Neural cell (in vitro differentiated cells): ENCODE measurements at regions not wholly inside any gene's neighbourhood (a gene's known extent, or its start where the extent isn't known, plus 50 kb on each side); places are given as distances from the start of the nearest gene placed in this dataset.

Experiments
- H2AFZ ChIP-seq: fragments of 200-600, 300-800 bp; sonication (generic), shearing (Covaris generic); 2 replicates; pipeline ENCODE4 v1.6.0; 2014; ENCODE audit warnings: low read depth, mild to moderate bottlenecking, antibody characterized with exemption, low read length, moderate library complexity
- H3F3A ChIP-seq: fragments of 200-600 bp; shearing (Covaris generic); 2 replicates; pipeline ENCODE4 v1.6.1; 2016; ENCODE audit warnings: mild to moderate bottlenecking, moderate library complexity, mixed read lengths, antibody characterized with exemption, low read length; ENCODE audit not compliant: insufficient read depth, poor library complexity, severe bottlenecking
- H3K27ac ChIP-seq: fragments of 200-600, 300-800 bp; sonication (generic), shearing (Covaris generic); 2 replicates; pipeline ENCODE4 v1.5.1; 2014; ENCODE audit warnings: mild to moderate bottlenecking, low read length, moderate library complexity
- H3K27me3 ChIP-seq: fragments of 300-800, 200-600 bp; sonication (generic), shearing (Covaris generic); 2 replicates; pipeline ENCODE4 v1.6.0; 2014; ENCODE audit warnings: mild to moderate bottlenecking, low read depth, low read length, moderate library complexity; ENCODE audit not compliant: insufficient read depth
- H3K36me3 ChIP-seq: fragments of 300-800, 200-600 bp; sonication (generic), shearing (Covaris generic); 2 replicates; pipeline ENCODE4 v1.5.1; 2014; ENCODE audit warnings: mild to moderate bottlenecking, antibody characterized with exemption, low read length, moderate library complexity; ENCODE audit not compliant: insufficient read depth
- H3K4me2 ChIP-seq: fragments of 300-800, 200-600 bp; sonication (generic), shearing (Covaris generic); 2 replicates; pipeline ENCODE4 v1.6.0; 2014; ENCODE audit warnings: mild to moderate bottlenecking, low read length
- H3K4me3 ChIP-seq: fragments of 300-800, 200-600 bp; sonication (generic), shearing (Covaris generic); 2 replicates; pipeline ENCODE4 v1.5.1; 2014; ENCODE audit warnings: mild to moderate bottlenecking, low read length, moderate library complexity
- H3K79me2 ChIP-seq: fragments of 200-600 bp; shearing (Covaris generic); replicated peaks from 2 replicates; pipeline ENCODE4 v1.6.0; 2014; ENCODE audit warnings: mild to moderate bottlenecking, low read length, moderate library complexity; ENCODE audit not compliant: insufficient read depth
- H3K9ac ChIP-seq: fragments of 300-800, 200-600 bp; sonication (generic), shearing (Covaris generic); 2 replicates; pipeline ENCODE4 v1.6.1; 2016; ENCODE audit warnings: mild to moderate bottlenecking, low read length, mixed read lengths
- H3K9me2 ChIP-seq: fragments of 200-600 bp; shearing (Covaris generic); 2 replicates; pipeline ENCODE4 v1.6.1; 2016; ENCODE audit warnings: mild to moderate bottlenecking, low read length, mixed read lengths; ENCODE audit not compliant: insufficient read depth
- H3K9me3 ChIP-seq: fragments of 200-600, 300-800 bp; sonication (generic), shearing (Covaris generic); 2 replicates; pipeline ENCODE4 v1.6.1; 2016; ENCODE audit warnings: mild to moderate bottlenecking, mixed run types, low read length, moderate library complexity, mixed read lengths
- H4K20me1 ChIP-seq: fragments of 200-600 bp; shearing (Covaris generic); 2 replicates; pipeline ENCODE4 v1.6.1; 2016; ENCODE audit warnings: mild to moderate bottlenecking, mixed run types; ENCODE audit not compliant: insufficient read depth
- CTCF ChIP-seq: fragments of 450-650 bp; IDR thresholded peaks from 2 replicates; pipeline ENCODE4 v1.5.1; 2014; ENCODE audit warnings: antibody characterized with exemption, mild to moderate bottlenecking, moderate library complexity; ENCODE audit not compliant: poor library complexity, severe bottlenecking
- EP300 ChIP-seq: fragments of 450-650 bp; conservative IDR thresholded peaks from 2 replicates; pipeline ENCODE4 v1.6.1; 2014; ENCODE audit warnings: antibody characterized with exemption, mild to moderate bottlenecking, moderate library complexity; ENCODE audit not compliant: poor library complexity, severe bottlenecking
- EZH2 ChIP-seq: fragments of 200-600, 300-800 bp; shearing (Covaris generic), sonication (generic); IDR thresholded peaks from 2 replicates; pipeline ENCODE4 v1.6.1; 2014; ENCODE audit warnings: antibody characterized with exemption, low read length, borderline replicate concordance, mild to moderate bottlenecking; ENCODE audit not compliant: insufficient read depth, poor library complexity, severe bottlenecking
- MXI1 ChIP-seq: fragments of 450-650 bp; conservative IDR thresholded peaks from 2 replicates; pipeline ENCODE4 v1.6.1; 2014; ENCODE audit warnings: antibody characterized with exemption, mild to moderate bottlenecking; ENCODE audit not compliant: poor library complexity, severe bottlenecking
- POLR2AphosphoS5 ChIP-seq: IDR thresholded peaks from 2 replicates; pipeline ENCODE4 v1.6.1; 2012
- RAD21 ChIP-seq: fragments of 450-650 bp; conservative IDR thresholded peaks from 2 replicates; pipeline ENCODE4 v1.6.1; 2014; ENCODE audit warnings: antibody characterized with exemption, mild to moderate bottlenecking, moderate library complexity
- REST ChIP-seq: IDR thresholded peaks from 2 replicates; pipeline ENCODE4 v1.6.1; 2012; ENCODE audit warnings: borderline replicate concordance
- SMC3 ChIP-seq: fragments of 450-650 bp; conservative IDR thresholded peaks from 2 replicates; pipeline ENCODE4 v1.6.1; 2014; ENCODE audit warnings: antibody characterized with exemption, mild to moderate bottlenecking, moderate library complexity; ENCODE audit not compliant: poor library complexity
- TAF1 ChIP-seq: IDR thresholded peaks from 2 replicates; pipeline ENCODE4 v1.6.1; 2012; ENCODE audit warnings: low read depth

GRCh38 chr2:48187503-48187902 is 127.0 kb upstream of the FOXN2 start:
- Histone ChIP-seq H3K27ac (no peak overlapping the region), H3K36me3 (no peaks in the 10 kb centered on the region), H3K4me3 (no peak overlapping the region), H3F3A (no peaks in the 10 kb centered on the region), H2AFZ (no peak overlapping the region), H3K9ac (no peak overlapping the region), H3K79me2 (no peaks in the 10 kb centered on the region), H3K27me3 (no peaks in the 10 kb centered on the region), H3K9me2 (no peaks in the 10 kb centered on the region), H4K20me1 (no peaks in the 10 kb centered on the region), H3K9me3 (no peaks in the 10 kb centered on the region), H3K4me2 (no peak overlapping the region)
- no peak for TF ChIP-seq TAF1
- TF ChIP-seq REST = no peak
- no peak for TF ChIP-seq SMC3
- no peak for TF ChIP-seq EZH2
- no peak for TF ChIP-seq CTCF
- no peak for TF ChIP-seq POLR2AphosphoS5
- no peak for TF ChIP-seq MXI1

GRCh38 chr2:48189552-48190228 is 124.8 kb upstream of the FOXN2 start:
- no peak overlapping the region for H3K4me3 ChIP-seq
- TF ChIP-seq CTCF (no peak), RAD21 (no peak), MXI1 (no peak), TAF1 (no peak), REST (no peak), POLR2AphosphoS5 (no peak), SMC3 (no peak), EP300 (no peak), EZH2 (no peak)

More at GRCh38 chr2:48189552-48190228, 124.8 kb upstream of the FOXN2 start:
- Histone ChIP-seq H3F3A (no peaks in the 10 kb centered on the region), H3K9ac (no peak overlapping the region), H3K79me2 (no peaks in the 10 kb centered on the region), H2AFZ (no peak overlapping the region), H3K36me3 (no peaks in the 10 kb centered on the region), H3K27ac (no peak overlapping the region), H3K9me2 (no peaks in the 10 kb centered on the region), H3K9me3 (no peaks in the 10 kb centered on the region), H3K27me3 (no peaks in the 10 kb centered on the region), H3K4me2 (no peak overlapping the region), H4K20me1 (no peaks in the 10 kb centered on the region)
